ENCODE measurements at regions not wholly inside any gene's neighbourhood (a gene's known extent, or its start where the extent isn't known, plus 50 kb on each side); places are given as distances from the start of the nearest gene placed in this dataset.

- H3K4me3 Mint-ChIP-seq (ENCODE audit: unreplicated experiment), result no peak overlapping the region
- peaks cover 5% of the 10 kb centered on the region for H3K36me3 Mint-ChIP-seq (ENCODE audit: insufficient read depth, unreplicated experiment)
- no peak overlapping the region for H3K27ac Mint-ChIP-seq (ENCODE audit: unreplicated experiment)
- H3K9me3 Mint-ChIP-seq (ENCODE audit: unreplicated experiment), result no peaks in the 10 kb centered on the region
- BruUV-seq (replicated peaks), result TSS peak; percentile 19
- POLR2A ChIA-PET, result interaction anchor here (1.3 kb wide), 1 partner anchor 202 kb away, joined by 6 read pairs; no protein-coding TSS in a partner anchor
- H3K9me3 ChIP-seq, result no peaks in the 10 kb centered on the region
- H3K4me1 Mint-ChIP-seq (ENCODE audit: low read depth, unreplicated experiment), result peaks cover 13% of the 10 kb centered on the region
- TF ChIP-seq CTCF (IDR thresholded peaks at IDR 0.05; ENCODE audit: insufficient read depth in 1 of 2, low read depth in 1 of 2, low read length in 1 of 2, severe bottlenecking in 1 of 2, unreplicated experiment in 1 of 2), result no peak
- intact Hi-C loops (cut with micrococcal nuclease; ENCODE audit: unreplicated experiment), result no loop called here
- H3K27me3 ChIP-seq (replicated peaks; ENCODE audit: control insufficient read depth, insufficient read depth, low read length), result no peaks in the 10 kb centered on the region
- H3K36me3 ChIP-seq (ENCODE audit: control insufficient read depth, insufficient read depth, low read length), result no peaks in the 10 kb centered on the region
- peaks cover 44% of the 10 kb centered on the region for H3K4me1 ChIP-seq
- CTCF ChIA-PET, result no interaction called here
- no peak for DNase-seq
- no peaks in the 10 kb centered on the region for H3K27me3 Mint-ChIP-seq (ENCODE audit: insufficient read depth, unreplicated experiment)
- H3K4me3 ChIP-seq (ENCODE audit: low read depth, low read length), result no peak overlapping the region
Observed at GRCh38 chr13:44232774-44233173, 140.8 kb upstream of the SERP2 start.

GRCh38 chr13:44234566-44234965 lies 139.1 kb upstream of the SERP2 start:
- Histone ChIP-seq H3K27me3 (replicated peaks; ENCODE audit: control insufficient read depth, insufficient read depth, low read length) (no peaks in the 10 kb centered on the region), H3K4me3 (ENCODE audit: low read depth, low read length) (no peak overlapping the region), H3K4me1 (peaks cover 28% of the 10 kb centered on the region), H3K36me3 (ENCODE audit: control insufficient read depth, insufficient read depth, low read length) (no peaks in the 10 kb centered on the region), H3K9me3 (no peaks in the 10 kb centered on the region)
- H3K4me3 Mint-ChIP-seq (ENCODE audit: unreplicated experiment), result no peak overlapping the region
- CTCF ChIA-PET, result no interaction called here
- peaks cover 5% of the 10 kb centered on the region for H3K36me3 Mint-ChIP-seq (ENCODE audit: insufficient read depth, unreplicated experiment)
- H3K27me3 Mint-ChIP-seq (ENCODE audit: insufficient read depth, unreplicated experiment), result no peaks in the 10 kb centered on the region
- H3K27ac Mint-ChIP-seq (ENCODE audit: unreplicated experiment), result peak overlapping the region; percentile 60
- no peaks in the 10 kb centered on the region for H3K9me3 Mint-ChIP-seq (ENCODE audit: unreplicated experiment)
- TF ChIP-seq CTCF (IDR thresholded peaks at IDR 0.05; ENCODE audit: insufficient read depth in 1 of 2, low read depth in 1 of 2, low read length in 1 of 2, severe bottlenecking in 1 of 2, unreplicated experiment in 1 of 2), result no peak
- intact Hi-C loops (cut with micrococcal nuclease; ENCODE audit: unreplicated experiment), result no loop called here
- no TSS peak for BruUV-seq (replicated peaks)
- no peak for DNase-seq
- POLR2A ChIA-PET, result interaction anchor here (2.1 kb wide), 1 partner anchor 202 kb away, joined by 6 read pairs; no protein-coding TSS in a partner anchor
- H3K4me1 Mint-ChIP-seq (ENCODE audit: low read depth, unreplicated experiment), result peaks cover 20% of the 10 kb centered on the region

GRCh38 chr13:44236370-44236769 lies 137.3 kb upstream of the SERP2 start:
- no peak for TF ChIP-seq CTCF (IDR thresholded peaks at IDR 0.05; ENCODE audit: insufficient read depth in 1 of 2, low read depth in 1 of 2, low read length in 1 of 2, severe bottlenecking in 1 of 2, unreplicated experiment in 1 of 2)
- ChIA-PET POLR2A (no interaction called here), CTCF (no interaction called here)
- H3K9me3 Mint-ChIP-seq (ENCODE audit: unreplicated experiment), result no peaks in the 10 kb centered on the region
- intact Hi-C loops (cut with micrococcal nuclease; ENCODE audit: unreplicated experiment), result no loop called here
- DNase-seq, result no peak
- peaks cover 27% of the 10 kb centered on the region for H3K4me1 Mint-ChIP-seq (ENCODE audit: low read depth, unreplicated experiment)
- BruUV-seq (replicated peaks), result no TSS peak
- H3K27me3 ChIP-seq (replicated peaks; ENCODE audit: control insufficient read depth, insufficient read depth, low read length), result no peaks in the 10 kb centered on the region
- peaks cover 27% of the 10 kb centered on the region for H3K4me1 ChIP-seq
- no peaks in the 10 kb centered on the region for H3K36me3 ChIP-seq (ENCODE audit: control insufficient read depth, insufficient read depth, low read length)
- H3K4me3 ChIP-seq (ENCODE audit: low read depth, low read length), result no peak overlapping the region
- H3K4me3 Mint-ChIP-seq (ENCODE audit: unreplicated experiment), result no peak overlapping the region
- no peaks in the 10 kb centered on the region for H3K27me3 Mint-ChIP-seq (ENCODE audit: insufficient read depth, unreplicated experiment)
- peaks cover 5% of the 10 kb centered on the region for H3K36me3 Mint-ChIP-seq (ENCODE audit: insufficient read depth, unreplicated experiment)
- no peak overlapping the region for H3K27ac Mint-ChIP-seq (ENCODE audit: unreplicated experiment)
- H3K9me3 ChIP-seq, result no peaks in the 10 kb centered on the region

Data from Caco-2 (cell line).